HL-60 (cell line): ENCODE measurements at regions not wholly inside any gene's neighbourhood (a gene's known extent, or its start where the extent isn't known, plus 50 kb on each side); places are given as distances from the start of the nearest gene placed in this dataset.

Source experiments
- DNase-seq, 2 experiments: peaks; one replicate each; pipeline ENCODE4 v3.0.0-alpha.2; 2010 to 2020; ENCODE audit warnings: low read depth in 1 of 2, low spot score in 1 of 2
- H3K27ac ChIP-seq: fragments of 250-450 bp; sonication (Bioruptor Pico); replicated peaks from 2 replicates; pipeline ENCODE4 v1.5.1; 2020; ENCODE audit warnings: mild to moderate bottlenecking, moderate library complexity
- H3K27me3 ChIP-seq: fragments of 250-450 bp; sonication (Bioruptor Pico); 2 replicates; pipeline ENCODE4 v1.5.1; 2021; ENCODE audit warnings: mild to moderate bottlenecking, moderate library complexity; ENCODE audit not compliant: insufficient read depth, poor library complexity, severe bottlenecking
- H3K4me3 ChIP-seq: replicated peaks from 2 replicates; pipeline ENCODE4 v1.5.1; 2011; ENCODE audit warnings: mild to moderate bottlenecking, control low read depth, low read length; ENCODE audit not compliant: insufficient read depth
- CTCF ChIP-seq: IDR thresholded peaks from one replicate; pipeline ENCODE4 v1.5.1; 2011; ENCODE audit warnings: low read length, control low read depth, inconsistent platforms; ENCODE audit not compliant: insufficient read depth
- GABPA ChIP-seq: IDR thresholded peaks from 2 replicates; pipeline ENCODE4 v1.6.1; 2012; ENCODE audit warnings: low read depth
- POLR2AphosphoS5 ChIP-seq: IDR thresholded peaks from 2 replicates; pipeline ENCODE4 v1.6.1; 2012; ENCODE audit warnings: low read depth
- REST ChIP-seq: IDR thresholded peaks from 2 replicates; pipeline ENCODE4 v1.6.1; 2012; ENCODE audit warnings: low read depth; ENCODE audit not compliant: insufficient replicate concordance
- SPI1 ChIP-seq: IDR thresholded peaks from 2 replicates; pipeline ENCODE4 v1.6.1; 2012; ENCODE audit warnings: low read depth, mild to moderate bottlenecking, borderline replicate concordance

- Histone ChIP-seq H3K27me3 (no peaks in the 10 kb centered on the region), H3K27ac (no peak overlapping the region), H3K4me3 (no peak overlapping the region)
- no peak for DNase-seq
- no peak for TF ChIP-seq CTCF
- no peak for TF ChIP-seq POLR2AphosphoS5
- TF ChIP-seq GABPA: no peak
- no peak for TF ChIP-seq SPI1
Measured at GRCh38 chr3:72003936-72004335, 219.0 kb upstream of the PROK2 start.

- DNase-seq: no peak
- H3K27me3 ChIP-seq: no peaks in the 10 kb centered on the region
Measured at GRCh38 chr3:72001758-72002157, 216.8 kb upstream of the PROK2 start.

GRCh38 chr3:71998995-71999673, 214.2 kb upstream of the PROK2 start:
- Histone ChIP-seq H3K4me3 (no peak overlapping the region), H3K27ac (no peak overlapping the region), H3K27me3 (no peaks in the 10 kb centered on the region)
- DNase-seq: no peak
- no peak for TF ChIP-seq REST
- TF ChIP-seq CTCF: no peak
- no peak for TF ChIP-seq POLR2AphosphoS5
- no peak for TF ChIP-seq GABPA
- TF ChIP-seq SPI1: no peak

More at GRCh38 chr3:72001758-72002157, 216.8 kb upstream of the PROK2 start:
- no peak overlapping the region for H3K4me3 ChIP-seq
- H3K27ac ChIP-seq: no peak overlapping the region
- no peak for TF ChIP-seq POLR2AphosphoS5
- no peak for TF ChIP-seq GABPA
- TF ChIP-seq SPI1: no peak
- TF ChIP-seq CTCF: no peak
- TF ChIP-seq REST: no peak

- TF ChIP-seq POLR2AphosphoS5: no peak
- no peak for TF ChIP-seq REST
- no peak for TF ChIP-seq GABPA
- no peak for TF ChIP-seq CTCF
- TF ChIP-seq SPI1: no peak
- no peak for DNase-seq
- no peaks in the 10 kb centered on the region for H3K27me3 ChIP-seq
Measured at GRCh38 chr3:71997066-71997653, 212.2 kb upstream of the PROK2 start.

More at GRCh38 chr3:71997066-71997653, 212.2 kb upstream of the PROK2 start:
- Histone ChIP-seq H3K27ac (no peak overlapping the region), H3K4me3 (no peak overlapping the region)
